GM12878 (cell line): ENCODE measurements at regions not wholly inside any gene's neighbourhood (a gene's known extent, or its start where the extent isn't known, plus 50 kb on each side); places are given as distances from the start of the nearest gene placed in this dataset.

ENCODE experiments used
- ATAC-seq: fragments of 200-7000 bp; cut with Tn5 transposase; 3 replicates; pipeline ENCODE4 v1.9.1; 2020; ENCODE audit warnings: mild to moderate bottlenecking, moderate library complexity
- BruUV-seq: library from RNA; stranded (reverse); fragments of 400-500 nt; replicated peaks from 2 replicates; lab custom pipeline; 2021; lab: Mats Ljungman, UMichigan
- CTCF ChIA-PET: fragments of 300-600 bp; sonication (Branson Sonifier 250); formaldehyde crosslinking; extraction: SDS; loops from one replicate; lab custom pipeline; 2021; ENCODE audit warnings: inconsistent platforms; lab: Yijun Ruan, JAX
- POLR2A ChIA-PET: fragments of 350-600 bp; formaldehyde crosslinking; extraction: SDS; loops from one replicate; lab custom pipeline; 2021; ENCODE audit warnings: inconsistent platforms; lab: Charles Lee
- RAD21 ChIA-PET: fragments of 300-600 bp; sonication (Branson Sonifier 250); formaldehyde crosslinking; loops from one replicate; lab custom pipeline; 2023; ENCODE audit warnings: antibody characterized with exemption; ENCODE audit not compliant: unreplicated experiment; lab: Charles Lee
- SMC1A ChIA-PET: fragments of 300-600 bp; sonication (Branson Sonifier 250); formaldehyde crosslinking; loops from one replicate; lab custom pipeline; 2023; ENCODE audit not compliant: unreplicated experiment, uncharacterized antibody; lab: Charles Lee
- DNase-seq: peaks from one replicate; pipeline ENCODE4 v3.0.0-alpha.2; 2011; ENCODE audit warnings: low read depth, low spot score
- FAIRE-seq: peaks from 3 replicates; lab custom pipeline; 2011; peaks lifted over from hg19 to GRCh38; lab: Jason Lieb, UNC
- H2AFZ ChIP-seq: 2 replicates; pipeline ENCODE4 v1.6.0; 2011; ENCODE audit warnings: low read depth, low read length, control low read depth; ENCODE audit not compliant: control insufficient read depth
- H3K27ac ChIP-seq: 2 replicates; pipeline ENCODE4 v1.5.1; 2011; ENCODE audit warnings: control low read depth; ENCODE audit not compliant: control insufficient read depth, insufficient read depth
- H3K27me3 ChIP-seq, 2 experiments: replicated peaks in 1 of 2; 2 replicates each; pipeline versions ENCODE4 v1.6.0 to v1.6.1; 2011; ENCODE audit warnings: low read length in 1 of 2; ENCODE audit not compliant: control insufficient read depth in 2 of 2, insufficient read depth in 2 of 2
- H3K36me3 ChIP-seq, 2 experiments: 2 replicates each; pipeline ENCODE4 v1.5.1; 2011; ENCODE audit warnings: low read length in 1 of 2; ENCODE audit not compliant: control insufficient read depth in 2 of 2, insufficient read depth in 2 of 2
- H3K4me1 ChIP-seq: 2 replicates; pipeline ENCODE4 v1.6.1; 2011; ENCODE audit warnings: mild to moderate bottlenecking, low read length, moderate library complexity, mixed read lengths; ENCODE audit not compliant: control insufficient read depth, insufficient read depth
- H3K4me2 ChIP-seq: 2 replicates; pipeline ENCODE4 v1.6.0; 2011; ENCODE audit warnings: control low read depth; ENCODE audit not compliant: control insufficient read depth, insufficient read depth
- H3K4me3 ChIP-seq: fragments of 200-600 bp; sonication (generic); 2 replicates; pipeline ENCODE4 v1.5.1; 2016
- H3K79me2 ChIP-seq: 2 replicates; pipeline ENCODE4 v1.6.0; 2011; ENCODE audit warnings: low read length; ENCODE audit not compliant: control insufficient read depth, insufficient read depth
- H3K9ac ChIP-seq: 2 replicates; pipeline ENCODE4 v1.8.0; 2011; ENCODE audit warnings: low read length, control low read depth, mixed read lengths; ENCODE audit not compliant: control insufficient read depth, insufficient read depth
- H3K9me3 ChIP-seq: replicated peaks from 3 replicates; pipeline ENCODE4 v1.5.1; 2011; ENCODE audit warnings: mild to moderate bottlenecking, low read length; ENCODE audit not compliant: control insufficient read depth, insufficient read depth
- H4K20me1 ChIP-seq: 2 replicates; pipeline ENCODE4 v1.6.0; 2011; ENCODE audit not compliant: control insufficient read depth, insufficient read depth
- BRCA1 ChIP-seq: IDR thresholded peaks from 2 replicates; pipeline ENCODE4 v1.6.1; 2011; ENCODE audit warnings: low read depth, low read length, improper control_type of control experiment
- GATAD2B ChIP-seq: fragments of 450-650 bp; conservative IDR thresholded peaks from 2 replicates; pipeline ENCODE4 v1.6.1; 2017; ENCODE audit warnings: low read depth, mild to moderate bottlenecking, moderate library complexity
- NR2C1 ChIP-seq: fragments of 450-650 bp; IDR thresholded peaks from 2 replicates; pipeline ENCODE4 v1.6.1; 2017; ENCODE audit warnings: antibody characterized with exemption, mild to moderate bottlenecking, moderate library complexity
- RUNX3 ChIP-seq: IDR thresholded peaks from 2 replicates; pipeline ENCODE4 v1.6.1; 2012; ENCODE audit warnings: low read length, inconsistent platforms
- YBX1 ChIP-seq: fragments of 450-650 bp; IDR thresholded peaks from 2 replicates; pipeline ENCODE4 v1.6.1; 2016; ENCODE audit warnings: antibody characterized with exemption
- ZNF384 ChIP-seq: IDR thresholded peaks from 2 replicates; pipeline ENCODE4 v1.6.1; 2012; ENCODE audit warnings: low read depth, mild to moderate bottlenecking, low read length, improper control_type of control experiment, borderline replicate concordance
- WGBS: methylation state at CpG from one replicate; pipeline ENCODE4 v1.1.6; 2016; ENCODE audit warnings: low lambda C conversion rate; ENCODE audit not compliant: insufficient replicate concordance, insufficient coverage; ENCODE audit errors: missing lambda C conversion rate; 5-methylcytosine and 5-hydroxymethylcytosine counted together
- in situ Hi-C: fragments of 300-500 bp; cut with MboI; formaldehyde crosslinking; loops from 9 replicates; pipeline ENCODE4 v1.14.3; 2018; ENCODE audit warnings: mixed read lengths
- intact Hi-C: fragments of 100-400 bp; cut with micrococcal nuclease; formaldehyde crosslinking; loops from one replicate; pipeline ENCODE4 v1.14.2; 2022; ENCODE audit not compliant: unreplicated experiment

DNA sequence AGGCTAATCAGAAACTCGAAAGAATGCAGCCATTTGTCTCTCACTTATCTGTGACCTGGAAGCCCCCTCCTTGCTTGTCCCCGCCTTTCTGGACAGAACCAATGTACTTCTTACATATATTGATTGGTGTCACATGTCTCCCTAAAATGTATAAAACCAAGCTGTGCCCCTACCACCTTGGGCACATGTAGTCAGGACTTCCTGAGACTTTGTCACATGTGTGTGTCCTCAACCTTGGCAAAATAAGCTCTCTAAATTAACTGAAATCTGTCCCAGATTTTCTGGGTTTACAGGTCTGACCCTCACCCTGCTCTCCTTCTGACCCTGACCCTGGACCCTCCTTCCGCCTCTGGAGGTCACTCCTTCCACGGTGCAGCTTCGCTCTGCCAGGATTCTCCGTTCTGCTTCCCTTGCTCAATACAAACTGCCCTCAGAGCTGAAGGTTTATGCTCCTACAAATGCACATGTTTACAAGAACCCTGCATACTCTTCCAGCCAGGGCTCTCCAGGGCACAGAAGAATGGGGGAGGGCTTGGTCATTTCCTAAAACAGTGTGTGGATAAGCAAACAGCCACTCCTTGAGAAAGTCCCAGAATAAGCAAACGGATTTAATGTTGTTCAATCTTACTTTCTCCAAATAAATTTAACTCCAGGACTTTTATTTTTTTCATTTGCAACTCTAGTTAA lies 160.5 kb downstream of the ACTL8 start (continued):
- no peak for TF ChIP-seq NR2C1
- no peak for TF ChIP-seq ZNF384
- TF ChIP-seq YBX1: no peak
- no peak for TF ChIP-seq GATAD2B

DNA sequence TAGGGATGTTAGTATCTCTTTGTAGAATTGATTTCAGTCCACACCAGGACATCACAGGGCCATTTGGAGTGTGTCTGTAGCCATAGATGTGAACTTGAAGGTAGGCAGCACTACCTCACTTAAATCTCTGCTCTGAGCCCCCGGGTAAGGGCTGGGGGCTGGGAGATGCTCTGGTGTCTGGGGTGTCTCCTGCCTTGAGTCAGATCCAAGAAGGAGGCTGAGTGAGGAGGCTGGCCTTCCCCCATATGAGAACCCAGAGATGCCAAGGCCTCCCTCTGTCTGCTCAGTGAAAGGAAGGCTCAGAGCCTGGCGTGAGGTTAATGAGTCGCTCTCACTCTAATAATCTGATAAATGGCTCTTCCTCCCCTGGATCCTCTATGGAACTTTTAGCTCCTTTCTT lies 161.6 kb downstream of the ACTL8 start:
- ChIA-PET CTCF (no interaction called here), POLR2A (no interaction called here), SMC1A (no interaction called here), RAD21 (no interaction called here)
- intact Hi-C loops (no loop called here), in situ Hi-C loops (no loop called here)
- Histone ChIP-seq H3K4me3 (no peak overlapping the region), H3K9me3 (no peaks in the 10 kb centered on the region), H3K36me3 (no peaks in the 10 kb centered on the region), H3K4me2 (no peak overlapping the region), H2AFZ (no peak overlapping the region), H4K20me1 (no peaks in the 10 kb centered on the region), H3K9ac (no peak overlapping the region), H3K4me1 (no peaks in the 10 kb centered on the region), H3K27me3 (no peaks in the 10 kb centered on the region), H3K27ac (no peak overlapping the region)
- ATAC-seq (no peak), DNase-seq (no peak), FAIRE-seq (no peak)
- WGBS: 34% methylated on average over 3 of the region's 3 CpGs
- no TSS peak for BruUV-seq
- TF ChIP-seq RUNX3 (no peak), BRCA1 (no peak)
- TF ChIP-seq, all 136 proteins: peak for 0
- H3K79me2 ChIP-seq: no peaks in the 10 kb centered on the region
